Gastroesophageal sphincter (tissue), 3 donors: ENCODE measurements at regions not wholly inside any gene's neighbourhood (a gene's known extent, or its start where the extent isn't known, plus 50 kb on each side); places are given as distances from the start of the nearest gene placed in this dataset.

ENCODE experiments used
- EP300 ChIP-seq: sonication (generic); formaldehyde crosslinking; IDR thresholded peaks from one replicate; pipeline ENCODE4 v1.6.1; 2017; ENCODE audit warnings: antibody characterized with exemption, mild to moderate bottlenecking
- POLR2A ChIP-seq, 2 donors: fragments of 450-650 bp; IDR thresholded peaks; one replicate each; pipeline ENCODE4 v1.6.1; 2017; ENCODE audit warnings: antibody characterized with exemption in 2 of 2, mild to moderate bottlenecking in 2 of 2, moderate library complexity in 1 of 2
- POLR2AphosphoS5 ChIP-seq: sonication (generic); formaldehyde crosslinking; IDR thresholded peaks from one replicate; pipeline ENCODE4 v1.6.1; 2017; ENCODE audit warnings: antibody characterized with exemption
- TF ChIP-seq, protein P1 (sequence below), 4 experiments: fragments of 200-600 bp in 2 of 4; fragments of 450-650 bp in 2 of 4; sonication (generic) in 1 of 4; IDR thresholded peaks; one replicate each; pipeline ENCODE4 v1.5.1; 2017 to 2019; ENCODE audit warnings: antibody characterized with exemption in 4 of 4, mild to moderate bottlenecking in 2 of 4, moderate library complexity in 2 of 4

DNA sequence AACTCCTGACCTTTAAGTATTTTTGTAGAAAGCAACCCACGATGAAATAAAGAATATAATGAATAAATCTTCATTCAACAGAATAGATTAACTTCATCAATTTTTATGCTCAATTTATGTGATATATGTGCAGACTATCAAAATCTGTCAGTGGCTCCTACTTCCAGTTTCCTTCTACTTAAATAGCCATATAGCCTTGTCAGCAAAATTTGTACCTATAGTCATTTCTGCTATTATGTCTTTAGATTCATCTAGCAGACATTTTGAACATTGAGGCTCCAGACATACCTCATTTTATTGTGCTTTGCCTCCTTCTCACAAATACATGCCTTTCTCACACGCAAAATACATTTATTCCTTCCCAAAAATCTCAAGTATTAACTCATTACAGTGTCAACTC is 971.7 kb downstream of the FAM133A start:
- no peak for TF ChIP-seq POLR2AphosphoS5
- TF ChIP-seq POLR2A (IDR thresholded peaks at IDR 0.05), result no peak
- TF ChIP-seq, protein P1, sequence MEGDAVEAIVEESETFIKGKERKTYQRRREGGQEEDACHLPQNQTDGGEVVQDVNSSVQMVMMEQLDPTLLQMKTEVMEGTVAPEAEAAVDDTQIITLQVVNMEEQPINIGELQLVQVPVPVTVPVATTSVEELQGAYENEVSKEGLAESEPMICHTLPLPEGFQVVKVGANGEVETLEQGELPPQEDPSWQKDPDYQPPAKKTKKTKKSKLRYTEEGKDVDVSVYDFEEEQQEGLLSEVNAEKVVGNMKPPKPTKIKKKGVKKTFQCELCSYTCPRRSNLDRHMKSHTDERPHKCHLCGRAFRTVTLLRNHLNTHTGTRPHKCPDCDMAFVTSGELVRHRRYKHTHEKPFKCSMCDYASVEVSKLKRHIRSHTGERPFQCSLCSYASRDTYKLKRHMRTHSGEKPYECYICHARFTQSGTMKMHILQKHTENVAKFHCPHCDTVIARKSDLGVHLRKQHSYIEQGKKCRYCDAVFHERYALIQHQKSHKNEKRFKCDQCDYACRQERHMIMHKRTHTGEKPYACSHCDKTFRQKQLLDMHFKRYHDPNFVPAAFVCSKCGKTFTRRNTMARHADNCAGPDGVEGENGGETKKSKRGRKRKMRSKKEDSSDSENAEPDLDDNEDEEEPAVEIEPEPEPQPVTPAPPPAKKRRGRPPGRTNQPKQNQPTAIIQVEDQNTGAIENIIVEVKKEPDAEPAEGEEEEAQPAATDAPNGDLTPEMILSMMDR (IDR thresholded peaks at IDR 0.05), result no peak
- TF ChIP-seq EP300, result no peak
